HG03135 (cell line): ENCODE measurements at regions not wholly inside any gene's neighbourhood (a gene's known extent, or its start where the extent isn't known, plus 50 kb on each side); places are given as distances from the start of the nearest gene placed in this dataset.

Experiments
- ATAC-seq: cut with Tn5 transposase; IDR thresholded peaks from one replicate; pipeline ENCODE4 v1.9.1; 2021; ENCODE audit warnings: mild to moderate bottlenecking, moderate library complexity; ENCODE audit not compliant: unreplicated experiment

GRCh38 chr3:190252080-190252479 is 70.2 kb downstream of the CLDN1 start:
- no peak for ATAC-seq

GRCh38 chr3:190249414-190249813 is 72.8 kb downstream of the CLDN1 start:
- no peak for ATAC-seq

- no peak for ATAC-seq
Measured at GRCh38 chr3:190242147-190242546, 80.1 kb downstream of the CLDN1 start.

- ATAC-seq: no peak
Measured at GRCh38 chr3:190239325-190239724, 82.9 kb downstream of the CLDN1 start.

- ATAC-seq: no peak
Measured at GRCh38 chr3:190238871-190239270, 83.4 kb downstream of the CLDN1 start.

DNA sequence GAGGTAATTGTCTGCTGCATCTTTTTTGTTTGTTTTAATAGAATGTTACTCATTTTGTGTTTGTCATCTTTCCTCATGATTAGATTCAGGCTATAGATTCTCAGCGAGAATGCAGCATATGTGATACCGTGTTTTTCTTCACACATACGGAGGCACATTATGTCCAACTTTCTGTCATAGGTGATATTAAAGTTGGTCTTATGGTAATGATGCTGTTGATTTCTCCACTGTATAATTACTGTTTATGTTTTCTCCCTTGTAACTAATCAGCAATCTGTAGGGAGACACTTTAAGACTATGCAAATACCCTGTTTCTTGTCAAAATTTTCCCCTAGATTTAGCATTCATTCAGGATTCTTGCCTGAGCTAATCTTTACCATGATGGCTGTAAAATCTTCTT is 87.6 kb downstream of the CLDN1 start:
- ATAC-seq: no peak

GRCh38 chr3:190229632-190230424 is 92.4 kb downstream of the CLDN1 start:
- no peak for ATAC-seq

DNA sequence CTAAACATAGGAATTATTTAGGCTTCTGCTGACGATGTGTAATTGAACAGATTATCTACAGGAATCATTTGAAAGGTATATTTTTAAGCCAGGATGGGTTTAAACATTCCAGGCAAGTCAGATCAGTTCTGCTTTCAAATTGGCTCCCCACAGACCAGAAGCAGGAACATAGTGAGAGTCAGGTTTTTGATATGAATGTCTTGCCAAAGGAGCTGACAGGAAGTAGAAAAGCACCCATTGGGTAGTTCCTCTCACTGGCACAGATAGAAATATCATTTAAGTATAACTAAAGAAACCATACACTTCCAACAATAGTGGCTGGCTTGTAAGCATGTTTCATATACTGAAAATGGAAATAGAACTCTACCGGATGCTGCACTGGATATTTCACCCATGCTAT is 95.2 kb downstream of the CLDN1 start:
- no peak for ATAC-seq

GRCh38 chr3:190224863-190225692 is 97.2 kb downstream of the CLDN1 start:
- no peak for ATAC-seq

DNA sequence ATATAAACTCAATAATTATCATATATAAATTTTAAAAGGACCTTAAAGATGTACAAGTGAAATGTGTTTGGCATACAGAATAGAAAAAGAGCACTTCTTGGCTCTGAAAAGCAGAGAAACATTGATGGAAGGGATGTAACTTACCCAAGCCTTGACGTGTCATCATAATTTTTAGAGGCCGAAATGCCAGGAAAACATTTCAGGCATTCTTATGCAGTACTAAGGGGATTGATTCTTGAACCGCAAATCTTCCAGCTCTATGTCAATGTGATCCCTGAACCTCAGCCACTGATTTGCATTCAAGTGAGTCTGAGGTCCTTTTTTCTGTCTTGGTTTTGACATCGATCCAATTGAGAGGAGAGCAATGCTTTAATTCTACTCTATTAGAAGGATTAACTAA is 97.8 kb downstream of the CLDN1 start:
- ATAC-seq: no peak

DNA sequence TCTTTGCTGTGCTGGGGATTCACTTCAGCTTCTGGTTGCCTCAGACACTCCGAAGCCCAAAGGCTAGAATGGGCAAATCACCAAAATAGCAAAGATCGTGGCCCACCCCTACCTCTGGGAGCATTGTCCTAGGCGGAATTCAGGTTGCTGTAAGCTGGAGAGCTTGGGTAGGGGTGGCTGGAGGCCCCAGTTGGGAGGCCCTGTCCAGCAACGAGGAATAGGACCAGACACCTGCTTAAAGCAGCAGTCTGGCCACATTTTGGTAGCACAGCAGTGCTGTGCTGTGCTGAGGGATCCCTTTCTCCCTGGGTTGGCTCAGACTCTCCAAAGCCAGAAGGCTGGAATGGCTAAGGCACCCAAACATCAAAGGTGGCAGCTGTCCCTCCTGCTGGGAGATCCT is 99.3 kb downstream of the CLDN1 start:
- ATAC-seq: no peak

DNA sequence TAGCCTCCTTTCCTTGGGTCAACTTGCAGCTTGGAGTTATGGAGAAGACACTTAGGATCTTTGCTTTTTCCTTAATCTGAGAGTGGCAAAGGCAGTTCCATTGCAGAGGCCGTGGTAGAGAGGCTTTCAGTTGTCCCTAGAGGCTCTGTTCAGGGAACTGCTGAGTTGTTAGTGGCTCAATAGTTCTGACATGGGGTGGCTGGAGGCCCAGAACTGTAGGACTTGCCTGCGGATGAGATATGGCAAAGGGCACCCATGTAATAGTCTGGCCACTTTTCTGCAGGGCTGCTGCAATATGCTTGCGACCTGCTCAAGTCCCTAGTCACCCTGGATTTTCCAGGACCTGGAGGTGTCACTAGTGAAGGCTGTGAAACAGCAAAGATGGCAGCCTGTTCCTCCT is 99.9 kb downstream of the CLDN1 start:
- ATAC-seq: no peak

DNA sequence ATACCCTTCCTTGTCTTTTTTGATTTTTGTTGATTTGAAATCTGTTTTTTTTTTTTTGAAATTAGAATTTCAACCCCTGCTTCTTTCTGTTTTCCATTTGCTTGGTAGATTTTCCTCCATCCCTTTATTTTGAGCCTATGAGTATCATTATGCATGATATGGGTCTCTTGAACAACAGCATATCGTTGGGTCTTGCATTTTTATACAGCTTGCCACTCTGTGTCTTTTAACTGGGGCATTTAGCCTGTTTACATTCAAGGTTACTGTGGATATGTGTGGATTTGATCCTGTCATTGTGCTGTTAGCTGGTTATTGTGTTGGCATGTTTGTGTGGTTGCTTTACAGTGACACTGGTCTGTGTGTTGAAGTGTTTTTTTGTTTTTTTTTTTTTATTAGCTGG is 99.7 kb upstream of the P3H2 start:
- ATAC-seq: no peak

DNA sequence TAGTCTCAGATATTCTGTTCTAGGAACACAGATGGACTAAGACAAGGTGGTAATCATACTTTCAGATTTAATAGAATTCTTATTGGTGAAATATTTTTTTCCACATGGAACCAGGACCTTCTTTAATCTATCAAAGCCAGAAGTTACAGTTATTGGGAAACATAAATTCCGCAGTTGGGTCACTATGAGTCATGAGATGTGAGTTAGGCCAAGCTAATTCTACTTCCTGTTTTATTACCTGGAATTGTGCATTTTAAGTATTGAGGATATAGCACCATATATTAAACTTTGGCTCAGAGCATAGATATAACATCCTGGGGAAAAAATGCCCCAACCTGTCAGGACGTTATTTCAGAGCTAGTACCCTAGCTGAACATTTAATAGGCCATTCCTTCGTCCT is 96.4 kb upstream of the P3H2 start:
- no peak for ATAC-seq

GRCh38 chr3:190213727-190214126 is 93.0 kb upstream of the P3H2 start:
- ATAC-seq: no peak

DNA sequence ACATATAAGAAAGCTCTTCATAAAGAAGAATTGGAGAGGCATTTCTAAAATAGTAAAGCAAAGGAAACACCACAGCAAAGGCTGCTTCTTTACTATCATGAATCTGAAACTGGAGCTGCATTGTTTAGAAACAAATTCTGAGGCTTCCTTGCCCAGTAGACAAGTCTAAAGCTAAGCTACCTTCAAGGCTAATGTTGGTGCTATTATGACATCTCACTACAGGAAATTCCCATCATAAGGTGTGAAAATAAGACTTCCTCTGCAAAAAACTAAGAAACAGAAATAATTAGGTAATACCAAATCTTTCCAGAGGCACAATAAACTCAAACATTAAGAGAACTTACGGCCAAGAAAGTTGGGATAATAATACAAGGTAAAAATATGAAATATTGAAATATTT is 89.9 kb upstream of the P3H2 start:
- ATAC-seq: no peak

- no peak for ATAC-seq
Measured at GRCh38 chr3:190209533-190209932, 88.8 kb upstream of the P3H2 start.

DNA sequence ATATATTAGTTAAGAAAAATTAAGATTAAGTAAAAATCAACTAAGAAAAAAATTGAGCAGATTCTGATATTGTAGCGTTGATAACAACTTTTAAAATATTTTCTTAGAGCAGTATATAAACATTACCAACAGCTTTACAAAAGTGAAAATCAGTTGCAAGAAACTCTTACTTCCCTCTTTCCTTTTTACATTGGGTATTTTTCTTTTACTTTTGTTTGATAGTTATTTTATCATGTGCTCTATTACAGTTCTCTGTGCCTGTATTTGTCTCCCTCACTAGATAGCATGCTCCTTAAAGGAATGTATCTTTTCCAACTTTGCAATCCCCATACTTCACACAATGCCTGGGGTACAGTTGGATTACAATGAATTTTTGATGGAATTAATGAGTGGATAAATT is 87.5 kb upstream of the P3H2 start:
- no peak for ATAC-seq

- peak; percentile 70 for ATAC-seq
Measured at GRCh38 chr3:190205739-190206138, 85.0 kb upstream of the P3H2 start.

DNA sequence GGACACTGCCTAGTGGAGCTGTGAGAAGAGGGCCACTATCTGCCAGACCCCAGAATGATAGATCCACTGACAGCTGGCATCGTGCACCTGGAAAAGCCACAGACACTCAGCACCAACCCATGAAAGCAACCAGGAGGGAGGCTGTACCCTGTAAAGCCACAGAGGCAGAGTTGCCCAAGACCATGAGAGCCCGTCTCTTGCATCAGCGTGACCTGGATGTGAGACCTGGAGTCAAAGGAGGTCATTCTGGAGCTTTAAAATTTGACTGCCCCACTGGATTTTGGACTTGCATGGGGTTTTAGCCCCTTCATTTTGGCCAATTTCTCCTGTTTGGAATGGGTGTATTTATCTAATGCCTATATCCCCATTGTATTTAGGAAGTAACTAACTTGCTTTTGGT is 83.5 kb upstream of the P3H2 start:
- no peak for ATAC-seq

DNA sequence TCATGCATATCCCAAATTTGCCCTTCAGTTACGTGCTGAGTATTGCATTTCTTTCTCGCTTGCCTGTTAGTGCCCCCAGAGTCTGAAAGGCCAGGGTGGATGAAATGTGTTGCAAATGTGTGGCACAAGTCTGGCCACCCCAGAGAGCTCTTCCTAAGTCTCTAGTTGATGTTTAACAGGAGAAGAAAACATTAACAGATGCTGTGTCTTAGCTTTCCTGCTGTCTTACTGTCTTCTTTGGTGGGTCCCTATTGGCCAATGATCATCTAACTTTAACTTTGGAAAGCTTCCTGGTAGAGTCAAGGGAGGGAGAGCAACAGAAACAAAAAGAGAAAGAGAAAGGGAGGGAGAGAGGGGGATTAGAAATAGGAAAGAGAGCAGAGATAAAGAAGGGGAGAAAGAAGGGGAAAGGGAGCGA is 76.7 kb upstream of the P3H2 start:
- no peak for ATAC-seq

- no peak for ATAC-seq
Measured at GRCh38 chr3:190194506-190194905, 73.8 kb upstream of the P3H2 start.
